HCT116 (cell line): ENCODE measurements at regions not wholly inside any gene's neighbourhood (a gene's known extent, or its start where the extent isn't known, plus 50 kb on each side); places are given as distances from the start of the nearest gene placed in this dataset.

ENCODE experiments used
- ATAC-seq: fragments of 200-7000 bp; cut with Tn5 transposase; 2 replicates; pipeline ENCODE4 v1.9.1; 2020; ENCODE audit warnings: mild to moderate bottlenecking, moderate library complexity
- BruUV-seq: library from RNA; stranded (reverse); fragments of 400-500 nt; replicated peaks from 2 replicates; lab custom pipeline; 2021; lab: Mats Ljungman, UMichigan
- CTCF ChIA-PET: fragments of 300-600 bp; sonication (Branson Sonifier 250); formaldehyde crosslinking; loops from one replicate; lab custom pipeline; 2021; ENCODE audit warnings: antibody characterized with exemption; lab: Charles Lee
- POLR2A ChIA-PET: fragments of 300-600, 350-600 bp; sonication (Branson Sonifier 250); formaldehyde crosslinking; loops from one replicate; lab custom pipeline; 2021; ENCODE audit warnings: antibody characterized with exemption; lab: Charles Lee
- RAD21 ChIA-PET, 2 experiments: fragments of 300-600 bp; sonication (Branson Sonifier 250); formaldehyde crosslinking; loops; one replicate each; lab custom pipeline; 2023; ENCODE audit warnings: low total read pairs in 2 of 2; ENCODE audit not compliant: uncharacterized antibody in 2 of 2, unreplicated experiment in 2 of 2, low non-redundant PET in 1 of 2; lab: Charles Lee
- DNase-seq: peaks from one replicate; pipeline ENCODE4 v3.0.0-alpha.2; 2010; ENCODE audit warnings: low read depth, low spot score
- H2AFZ ChIP-seq: fragments of 200-600 bp; shearing (Covaris generic), sonication (generic); 2 replicates; pipeline ENCODE4 v1.6.1; 2017; ENCODE audit warnings: low read depth, mixed run types, mixed read lengths, antibody characterized with exemption, low read length; ENCODE audit not compliant: poor library complexity, severe bottlenecking
- H3K27ac ChIP-seq: 2 replicates; pipeline ENCODE4 v1.5.1; 2012; ENCODE audit warnings: low read depth, low read length
- H3K27me3 ChIP-seq: fragments of 200-600 bp; sonication (generic); 2 replicates; pipeline ENCODE4 v1.6.1; 2016; ENCODE audit warnings: mixed run types, low read length, mixed read lengths; ENCODE audit not compliant: insufficient read depth
- H3K36me3 ChIP-seq, 2 experiments: fragments of 200-500 bp in 1 of 2; fragments of 200-600 bp in 1 of 2; sonication (Bioruptor generic) in 1 of 2; sonication (generic) in 1 of 2; 2 replicates each; pipeline versions ENCODE4 v1.5.1 to v1.6.1; 2014 to 2016; ENCODE audit warnings: low read length in 2 of 2, inconsistent platforms in 1 of 2, mixed read lengths in 1 of 2, mixed run types in 1 of 2; ENCODE audit not compliant: insufficient read depth in 2 of 2, control insufficient read depth in 1 of 2
- H3K4me1 ChIP-seq, 2 experiments: fragments of 200-600 bp in 1 of 2; sonication (generic) in 1 of 2; 2 replicates each; pipeline versions ENCODE4 v1.5.1 to v1.6.1; 2012 to 2017; ENCODE audit warnings: low read length in 2 of 2, inconsistent platforms in 1 of 2, mild to moderate bottlenecking in 1 of 2, mixed read lengths in 1 of 2, mixed run types in 1 of 2, moderate library complexity in 1 of 2; ENCODE audit not compliant: insufficient read depth in 2 of 2, control insufficient read depth in 1 of 2
- H3K4me2 ChIP-seq: fragments of 200-600 bp; sonication (generic); 2 replicates; pipeline ENCODE4 v1.6.1; 2017; ENCODE audit warnings: mixed run types, low read length, mixed read lengths
- H3K4me3 ChIP-seq, 2 experiments: fragments of 200-600 bp in 1 of 2; sonication (generic) in 1 of 2; replicated peaks in 1 of 2; 2 replicates each; pipeline ENCODE4 v1.5.1; 2011 to 2016; ENCODE audit warnings: low read length in 2 of 2, control low read depth in 1 of 2, low read depth in 1 of 2, mild to moderate bottlenecking in 1 of 2, mixed read lengths in 1 of 2, mixed run types in 1 of 2
- H3K79me2 ChIP-seq: fragments of 200-600 bp; sonication (generic); 2 replicates; pipeline ENCODE4 v1.6.1; 2017; ENCODE audit warnings: mild to moderate bottlenecking, mixed run types, low read length, moderate library complexity, mixed read lengths; ENCODE audit not compliant: insufficient read depth
- H3K9ac ChIP-seq: fragments of 200-600 bp; sonication (generic); 2 replicates; pipeline ENCODE4 v1.6.1; 2016; ENCODE audit warnings: low read length, mixed read lengths
- H3K9me2 ChIP-seq: fragments of 200-600 bp; sonication (generic), shearing (Covaris generic); 2 replicates; pipeline ENCODE4 v1.6.1; 2017; ENCODE audit warnings: mixed run types, mild to moderate bottlenecking, moderate library complexity; ENCODE audit not compliant: insufficient read depth
- H3K9me3 ChIP-seq, 2 experiments: fragments of 200-500 bp in 1 of 2; fragments of 200-600 bp in 1 of 2; sonication (Bioruptor generic) in 1 of 2; sonication (generic) in 1 of 2; 2 replicates each; pipeline ENCODE4 v1.6.1; 2014 to 2017; ENCODE audit warnings: low read length in 2 of 2, mixed read lengths in 2 of 2, inconsistent platforms in 1 of 2, low read depth in 1 of 2, mild to moderate bottlenecking in 1 of 2, mixed run types in 1 of 2, moderate library complexity in 1 of 2; ENCODE audit not compliant: control insufficient read depth in 1 of 2, insufficient read depth in 1 of 2
- H4K20me1 ChIP-seq: fragments of 200-600 bp; sonication (generic), shearing (Covaris generic); 2 replicates; pipeline ENCODE4 v1.6.1; 2017; ENCODE audit warnings: mixed run types, mild to moderate bottlenecking, moderate library complexity; ENCODE audit not compliant: insufficient read depth
- ATF3 ChIP-seq: IDR thresholded peaks from 2 replicates; pipeline ENCODE4 v1.6.1; 2012
- CBX3 ChIP-seq: IDR thresholded peaks from 2 replicates; pipeline ENCODE4 v1.6.1; 2012; ENCODE audit warnings: low read depth
- CTCF ChIP-seq, 3 experiments: fragments of 200-600 bp in 1 of 3; sonication (generic) in 1 of 3; IDR thresholded peaks in 2 of 3; conservative IDR thresholded peaks in 1 of 3; 2 replicates each; pipeline ENCODE4 v1.5.1; 2012 to 2017; ENCODE audit warnings: low read depth in 2 of 3, low read length in 2 of 3, antibody characterized with exemption in 1 of 3, borderline replicate concordance in 1 of 3, control low read depth in 1 of 3, mild to moderate bottlenecking in 1 of 3, mixed read lengths in 1 of 3, mixed run types in 1 of 3, moderate library complexity in 1 of 3; ENCODE audit not compliant: insufficient read depth in 1 of 3
- EGR1 ChIP-seq: IDR thresholded peaks from 2 replicates; pipeline ENCODE4 v1.6.1; 2012; ENCODE audit warnings: low read depth
- ELF1 ChIP-seq: IDR thresholded peaks from 2 replicates; pipeline ENCODE4 v1.6.1; 2012; ENCODE audit warnings: low read depth, borderline replicate concordance
- EZH2 ChIP-seq: fragments of 200-600 bp; sonication (generic); IDR thresholded peaks from 2 replicates; pipeline ENCODE4 v1.6.1; 2017; ENCODE audit warnings: antibody characterized with exemption, mixed run types
- EZH2phosphoT487 ChIP-seq: fragments of 200-600 bp; IDR thresholded peaks from 2 replicates; pipeline ENCODE4 v1.6.1; 2018; ENCODE audit warnings: antibody characterized with exemption, borderline replicate concordance
- JUND ChIP-seq: IDR thresholded peaks from 2 replicates; pipeline ENCODE4 v1.6.1; 2012
- POLR2A ChIP-seq: IDR thresholded peaks from 2 replicates; pipeline ENCODE4 v1.7.0; 2011; ENCODE audit warnings: borderline replicate concordance; ENCODE audit not compliant: insufficient read depth, insufficient read length; ENCODE audit errors: extremely low read depth
- RAD21 ChIP-seq: IDR thresholded peaks from 2 replicates; pipeline ENCODE4 v1.6.1; 2012; ENCODE audit warnings: low read depth, mild to moderate bottlenecking
- ZBTB33 ChIP-seq: IDR thresholded peaks from 2 replicates; pipeline ENCODE4 v1.6.1; 2011; ENCODE audit warnings: mild to moderate bottlenecking, low read length, moderate library complexity; ENCODE audit not compliant: insufficient replicate concordance; ENCODE audit errors: extremely low read depth
- ZFX ChIP-seq: fragments of 450-650 bp; IDR thresholded peaks from 2 replicates; pipeline ENCODE4 v1.6.1; 2017
- intact Hi-C: fragments of 100-400 bp; cut with micrococcal nuclease; formaldehyde crosslinking; loops from 2 replicates; pipeline ENCODE4 v1.10.0; 2022
- TF ChIP-seq, protein P1 (sequence below): IDR thresholded peaks from 2 replicates; pipeline ENCODE4 v1.6.1; 2012
- TF ChIP-seq, protein P2 (sequence below): IDR thresholded peaks from 2 replicates; pipeline ENCODE4 v1.6.1; 2012; ENCODE audit warnings: low read depth

GRCh38 chr2:41663056-41663455 lies 384.8 kb upstream of the PKDCC start (continued):
- no peak for TF ChIP-seq CTCF (IDR thresholded peaks at IDR 0.05 in 2 of 3, conservative IDR thresholded peaks at IDR 0.05 in 1 of 3; ENCODE audit: borderline replicate concordance in 1 of 3, insufficient read depth in 1 of 3, low read depth in 2 of 3, low read length in 2 of 3)
- TF ChIP-seq JUND, result no peak
- TF ChIP-seq CBX3, result no peak
- no peak for TF ChIP-seq EZH2phosphoT487
- TF ChIP-seq, protein P1, sequence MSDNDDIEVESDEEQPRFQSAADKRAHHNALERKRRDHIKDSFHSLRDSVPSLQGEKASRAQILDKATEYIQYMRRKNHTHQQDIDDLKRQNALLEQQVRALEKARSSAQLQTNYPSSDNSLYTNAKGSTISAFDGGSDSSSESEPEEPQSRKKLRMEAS, result no peak
- no peak for TF ChIP-seq EZH2

GRCh38 chr2:41668529-41668928 lies 379.3 kb upstream of the PKDCC start:
- intact Hi-C loops, result no loop called here
- TF ChIP-seq ZFX (no peak), POLR2A (no peak), ATF3 (no peak), ZBTB33 (no peak), EGR1 (no peak), RAD21 (no peak), ELF1 (no peak), EZH2 (no peak), CTCF (IDR thresholded peaks at IDR 0.05 in 2 of 3, conservative IDR thresholded peaks at IDR 0.05 in 1 of 3; ENCODE audit: borderline replicate concordance in 1 of 3, insufficient read depth in 1 of 3, low read depth in 2 of 3, low read length in 2 of 3) (no peak)
- TF ChIP-seq, protein P2, sequence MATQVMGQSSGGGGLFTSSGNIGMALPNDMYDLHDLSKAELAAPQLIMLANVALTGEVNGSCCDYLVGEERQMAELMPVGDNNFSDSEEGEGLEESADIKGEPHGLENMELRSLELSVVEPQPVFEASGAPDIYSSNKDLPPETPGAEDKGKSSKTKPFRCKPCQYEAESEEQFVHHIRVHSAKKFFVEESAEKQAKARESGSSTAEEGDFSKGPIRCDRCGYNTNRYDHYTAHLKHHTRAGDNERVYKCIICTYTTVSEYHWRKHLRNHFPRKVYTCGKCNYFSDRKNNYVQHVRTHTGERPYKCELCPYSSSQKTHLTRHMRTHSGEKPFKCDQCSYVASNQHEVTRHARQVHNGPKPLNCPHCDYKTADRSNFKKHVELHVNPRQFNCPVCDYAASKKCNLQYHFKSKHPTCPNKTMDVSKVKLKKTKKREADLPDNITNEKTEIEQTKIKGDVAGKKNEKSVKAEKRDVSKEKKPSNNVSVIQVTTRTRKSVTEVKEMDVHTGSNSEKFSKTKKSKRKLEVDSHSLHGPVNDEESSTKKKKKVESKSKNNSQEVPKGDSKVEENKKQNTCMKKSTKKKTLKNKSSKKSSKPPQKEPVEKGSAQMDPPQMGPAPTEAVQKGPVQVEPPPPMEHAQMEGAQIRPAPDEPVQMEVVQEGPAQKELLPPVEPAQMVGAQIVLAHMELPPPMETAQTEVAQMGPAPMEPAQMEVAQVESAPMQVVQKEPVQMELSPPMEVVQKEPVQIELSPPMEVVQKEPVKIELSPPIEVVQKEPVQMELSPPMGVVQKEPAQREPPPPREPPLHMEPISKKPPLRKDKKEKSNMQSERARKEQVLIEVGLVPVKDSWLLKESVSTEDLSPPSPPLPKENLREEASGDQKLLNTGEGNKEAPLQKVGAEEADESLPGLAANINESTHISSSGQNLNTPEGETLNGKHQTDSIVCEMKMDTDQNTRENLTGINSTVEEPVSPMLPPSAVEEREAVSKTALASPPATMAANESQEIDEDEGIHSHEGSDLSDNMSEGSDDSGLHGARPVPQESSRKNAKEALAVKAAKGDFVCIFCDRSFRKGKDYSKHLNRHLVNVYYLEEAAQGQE, result no peak
- TF ChIP-seq, protein P1, result no peak

More at GRCh38 chr2:41668529-41668928, 379.3 kb upstream of the PKDCC start:
- ChIA-PET RAD21 (no interaction called here), CTCF (no interaction called here), POLR2A (no interaction called here)
- H3K9me3 ChIP-seq, result no peaks in the 10 kb centered on the region
- H4K20me1 ChIP-seq, result no peaks in the 10 kb centered on the region
- no TSS peak for BruUV-seq
- no peaks in the 10 kb centered on the region for H3K4me1 ChIP-seq
- no peaks in the 10 kb centered on the region for H3K79me2 ChIP-seq
- no peaks in the 10 kb centered on the region for H3K36me3 ChIP-seq
- peaks cover 20% of the 10 kb centered on the region for H3K27me3 ChIP-seq
- H3K4me3 ChIP-seq, result no peak overlapping the region
- H3K9ac ChIP-seq, result no peak overlapping the region
- H3K4me2 ChIP-seq, result no peak overlapping the region
- H2AFZ ChIP-seq, result no peak overlapping the region
- H3K27ac ChIP-seq, result no peak overlapping the region
- no peak for ATAC-seq
- no peaks in the 10 kb centered on the region for H3K9me2 ChIP-seq
- DNase-seq, result no peak
